ENCODE measurements at regions not wholly inside any gene's neighbourhood (a gene's known extent, or its start where the extent isn't known, plus 50 kb on each side); places are given as distances from the start of the nearest gene placed in this dataset.
"Not testable (repeated sequence)": the region's sequence is repeated elsewhere in the genome, so short reads cannot be mapped to it uniquely, and the experiment has no call there.

GRCh38 chr14:23861666-23862065, 91.9 kb upstream of the DHRS4 start:
- no peak for DNase-seq (ENCODE audit: low read depth in 3 of 3)

GRCh38 chr14:23862513-23862912, 91.1 kb upstream of the DHRS4 start:
- no peak for DNase-seq (ENCODE audit: low read depth in 3 of 3)

- DNase-seq (ENCODE audit: low read depth in 3 of 3), result no peak
Measured at GRCh38 chr14:23863836-23864235, 89.7 kb upstream of the DHRS4 start.

GRCh38 chr14:23864259-23864658, 89.3 kb upstream of the DHRS4 start:
- DNase-seq (ENCODE audit: low read depth in 3 of 3), result no peak

GRCh38 chr14:23864861-23865260, 88.7 kb upstream of the DHRS4 start:
- no peak for DNase-seq (ENCODE audit: low read depth in 3 of 3)

GRCh38 chr14:23865502-23865901, 88.1 kb upstream of the DHRS4 start:
- DNase-seq (ENCODE audit: low read depth in 3 of 3), result no peak

- no peak for DNase-seq (ENCODE audit: low read depth in 3 of 3)
Measured at GRCh38 chr14:23866269-23866668, 87.3 kb upstream of the DHRS4 start.

GRCh38 chr14:23869078-23869719, 84.4 kb upstream of the DHRS4 start:
- DNase-seq (ENCODE audit: low read depth in 3 of 3), result no peak

- no peak for DNase-seq (ENCODE audit: low read depth in 3 of 3)
Measured at GRCh38 chr14:23876160-23876750, 77.3 kb upstream of the DHRS4 start.

- DNase-seq (ENCODE audit: low read depth in 3 of 3), result no peak
Measured at GRCh38 chr14:23877111-23877510, 76.5 kb upstream of the DHRS4 start.

- peak in 1 of 3 donors; percentile 21 for DNase-seq (ENCODE audit: low read depth in 3 of 3)
Measured at GRCh38 chr14:23877538-23878180, 75.9 kb upstream of the DHRS4 start.

- DNase-seq (ENCODE audit: low read depth in 3 of 3), result no peak
Measured at GRCh38 chr14:23881282-23881681, 72.3 kb upstream of the DHRS4 start.

GRCh38 chr14:23883684-23884540, 69.7 kb upstream of the DHRS4 start:
- DNase-seq (ENCODE audit: low read depth in 3 of 3), result no peak

- DNase-seq (ENCODE audit: low read depth in 3 of 3), result no peak
Measured at GRCh38 chr14:23884541-23884904, 69.0 kb upstream of the DHRS4 start.

- DNase-seq (ENCODE audit: low read depth in 3 of 3), result no peak
Measured at GRCh38 chr14:23887536-23887935, 66.0 kb upstream of the DHRS4 start.

GRCh38 chr14:23891717-23892116, 61.9 kb upstream of the DHRS4 start:
- not testable (repeated sequence) for DNase-seq (ENCODE audit: low read depth in 3 of 3)

GRCh38 chr14:23892289-23892688, 61.3 kb upstream of the DHRS4 start:
- DNase-seq (ENCODE audit: low read depth in 3 of 3), result not testable (repeated sequence)

- no peak for DNase-seq (ENCODE audit: low read depth in 3 of 3)
Measured at GRCh38 chr14:23894362-23895052, 59.1 kb upstream of the DHRS4 start.

- DNase-seq (ENCODE audit: low read depth in 3 of 3), result no peak
Measured at GRCh38 chr14:23895053-23895419, 58.5 kb upstream of the DHRS4 start.

- no peak for DNase-seq (ENCODE audit: low read depth in 3 of 3)
Measured at GRCh38 chr14:23895480-23895879, 58.1 kb upstream of the DHRS4 start.

GRCh38 chr14:23896609-23897153, 56.9 kb upstream of the DHRS4 start:
- DNase-seq (ENCODE audit: low read depth in 3 of 3), result no peak

GRCh38 chr14:23897291-23897690, 56.3 kb upstream of the DHRS4 start:
- not testable (repeated sequence) for DNase-seq (ENCODE audit: low read depth in 3 of 3)

Measured in stimulated activated CD4-positive, alpha-beta T cell treated with anti-CD3 and anti-CD28 coated beads, TNF-alpha, amount 100 ng/mL, for 48 hours (primary cell).